Activated T-helper 2 cell treated with anti-CD3 and anti-CD28 coated beads, Interferon-gamma antibody, Interleukin-2, Interleukin-4, amounts not matched to agents 10 μg/mL and 5 μg/mL and 100 μg/mL, durations not matched to agents 14 hours and 24 hours and 36 hours (primary cell): ENCODE measurements at regions not wholly inside any gene's neighbourhood (a gene's known extent, or its start where the extent isn't known, plus 50 kb on each side); places are given as distances from the start of the nearest gene placed in this dataset.

Experiments
- DNase-seq: peaks from one replicate; pipeline ENCODE4 v3.0.0; 2021; ENCODE audit warnings: low spot score
- H3K27ac Mint-ChIP-seq: one replicate; pipeline ENCODE4 v1.8.0; 2021; ENCODE audit warnings: mixed read lengths
- H3K27me3 Mint-ChIP-seq: one replicate; pipeline ENCODE4 v1.8.0; 2021; ENCODE audit warnings: low read depth, mixed read lengths
- H3K36me3 Mint-ChIP-seq: one replicate; pipeline ENCODE4 v1.8.0; 2021; ENCODE audit warnings: low read depth, mixed read lengths
- H3K4me1 Mint-ChIP-seq: one replicate; pipeline ENCODE4 v1.8.0; 2021; ENCODE audit warnings: low read depth, mixed read lengths
- H3K4me3 Mint-ChIP-seq: one replicate; pipeline ENCODE4 v1.8.0; 2021; ENCODE audit warnings: low read depth, mild to moderate bottlenecking, moderate library complexity, mixed read lengths
- H3K9me3 Mint-ChIP-seq: one replicate; pipeline ENCODE4 v1.8.0; 2021; ENCODE audit warnings: mixed read lengths
- intact Hi-C: fragments of 100-400 bp; cut with micrococcal nuclease; formaldehyde crosslinking; loops from one replicate; pipeline ENCODE4 v1.15.1; 2023

DNA sequence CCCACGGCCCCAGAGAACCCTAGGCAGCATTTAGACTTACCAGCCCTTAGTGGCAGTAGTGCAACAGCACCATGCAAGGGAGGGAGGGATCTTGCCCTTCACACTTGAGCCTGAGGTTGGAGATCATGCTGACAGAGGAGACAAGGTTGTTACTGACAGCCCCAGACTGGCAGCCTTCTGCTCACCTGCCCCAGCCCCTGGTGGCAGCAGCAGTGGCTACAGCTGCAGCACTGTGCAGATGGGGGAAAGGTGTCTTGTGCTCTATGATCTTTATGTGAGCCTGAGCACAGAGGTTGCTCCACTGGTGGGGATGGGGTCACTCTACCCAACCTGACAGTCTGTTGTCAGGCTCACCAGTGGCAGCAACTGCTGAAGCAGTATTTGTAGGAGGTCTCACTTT is 501.2 kb upstream of the LRRTM4 start:
- Mint-ChIP-seq H3K27ac (no peak overlapping the region), H3K4me1 (no peaks in the 10 kb centered on the region), H3K27me3 (no peaks in the 10 kb centered on the region), H3K36me3 (no peaks in the 10 kb centered on the region), H3K9me3 (peaks cover 39% of the 10 kb centered on the region), H3K4me3 (no peak overlapping the region)
- intact Hi-C loops = no loop called here
- DNase-seq = no peak

DNA sequence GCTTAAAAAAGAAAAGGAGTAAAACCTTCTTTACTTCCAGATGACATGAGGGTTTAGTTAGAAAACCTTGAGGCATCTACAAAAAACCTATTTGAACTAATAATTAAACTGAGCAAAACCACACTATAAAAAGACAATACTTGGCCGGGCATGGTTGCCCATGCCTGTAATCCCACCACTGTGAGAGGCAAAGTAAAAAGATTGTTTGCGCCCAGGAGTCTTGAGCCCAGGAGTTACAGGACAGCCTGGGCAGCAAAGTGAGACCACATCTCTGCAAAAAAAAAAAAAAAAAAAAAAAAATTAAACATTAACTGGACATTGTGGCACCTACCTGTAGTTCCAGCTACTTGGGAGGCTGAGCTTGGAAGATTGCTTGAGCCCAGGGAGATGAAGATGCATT is 502.8 kb upstream of the LRRTM4 start:
- Mint-ChIP-seq H3K27me3 (no peaks in the 10 kb centered on the region), H3K9me3 (peaks cover 48% of the 10 kb centered on the region), H3K27ac (no peak overlapping the region), H3K4me1 (no peaks in the 10 kb centered on the region), H3K4me3 (no peak overlapping the region), H3K36me3 (no peaks in the 10 kb centered on the region)
- intact Hi-C loops = no loop called here
- DNase-seq = no peak

DNA sequence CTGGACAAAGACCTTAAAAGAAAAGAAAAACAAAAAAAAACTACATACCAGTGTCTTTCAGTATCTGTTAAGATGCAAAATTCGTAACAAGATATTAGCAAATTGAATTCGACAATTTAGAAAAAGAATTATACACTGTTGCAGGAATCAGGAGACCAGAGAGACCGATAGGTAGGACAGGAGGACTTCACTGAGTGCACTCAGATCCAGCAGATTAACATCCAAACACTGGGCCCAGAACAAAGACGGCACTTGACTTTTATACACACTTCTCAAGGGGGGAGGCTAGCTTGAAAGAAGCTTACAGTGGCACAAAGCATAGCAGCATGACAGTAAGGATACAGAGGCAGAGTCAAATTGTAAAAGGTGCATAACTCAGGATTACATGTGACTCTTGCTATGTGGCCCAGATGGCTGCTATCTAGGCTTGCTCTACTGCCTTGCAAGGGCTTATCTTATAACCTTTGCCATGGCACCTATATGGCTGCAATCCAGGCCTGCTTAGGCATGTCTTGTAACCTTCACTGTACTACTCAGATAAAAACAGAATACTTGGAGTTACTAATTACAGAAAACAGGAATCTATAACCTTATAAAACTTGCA is 507.3 kb upstream of the LRRTM4 start:
- Mint-ChIP-seq H3K9me3 (peaks cover 45% of the 10 kb centered on the region), H3K4me1 (no peaks in the 10 kb centered on the region), H3K27ac (no peak overlapping the region), H3K4me3 (no peak overlapping the region), H3K36me3 (no peaks in the 10 kb centered on the region), H3K27me3 (no peaks in the 10 kb centered on the region)
- DNase-seq = no peak
- intact Hi-C loops = no loop called here

DNA sequence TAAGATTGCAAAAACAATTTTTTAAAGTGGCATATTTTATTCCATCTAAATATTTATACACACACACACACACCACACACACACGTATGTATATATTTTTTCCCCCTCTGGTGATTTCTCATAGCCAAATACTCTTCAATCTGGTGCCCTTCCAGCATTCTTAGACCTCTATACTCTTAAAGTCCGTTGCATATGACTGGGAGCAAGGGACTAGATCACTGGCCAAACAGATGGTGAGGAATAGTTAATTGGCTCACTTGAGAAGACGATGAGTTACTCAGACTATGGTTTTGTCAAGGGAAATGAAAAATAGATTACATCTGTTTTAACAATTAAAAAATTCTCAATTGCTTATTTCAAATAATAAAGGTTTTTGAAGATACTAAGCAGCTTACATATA is 512.5 kb upstream of the LRRTM4 start:
- Mint-ChIP-seq H3K27me3 (no peaks in the 10 kb centered on the region), H3K4me3 (no peak overlapping the region), H3K9me3 (peaks cover 37% of the 10 kb centered on the region), H3K36me3 (no peaks in the 10 kb centered on the region), H3K27ac (no peak overlapping the region), H3K4me1 (no peaks in the 10 kb centered on the region)
- DNase-seq = no peak
- intact Hi-C loops = no loop called here

DNA sequence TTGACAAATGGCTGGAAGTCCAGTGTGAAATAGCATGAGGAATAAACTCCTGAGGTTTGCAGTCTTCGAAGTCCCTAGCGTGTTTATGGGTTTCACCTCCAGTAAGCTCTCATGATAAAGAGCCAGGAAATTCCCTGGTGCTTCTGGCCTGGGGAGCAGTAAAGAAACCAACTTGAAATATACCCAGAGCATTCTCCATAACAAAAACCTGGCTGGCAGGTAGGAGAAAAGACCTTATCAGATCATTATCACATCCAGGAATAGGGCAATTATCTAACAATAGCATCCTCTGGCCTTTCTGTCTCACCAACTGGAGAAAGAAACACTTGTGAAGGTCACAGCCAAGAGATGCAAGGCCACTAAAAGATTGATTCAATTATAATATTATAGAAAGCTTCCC is 513.6 kb upstream of the LRRTM4 start:
- no peak for DNase-seq
- intact Hi-C loops = no loop called here
- H3K4me1 Mint-ChIP-seq = no peaks in the 10 kb centered on the region
- H3K27ac Mint-ChIP-seq = no peak overlapping the region
- no peak overlapping the region for H3K4me3 Mint-ChIP-seq
- H3K27me3 Mint-ChIP-seq = no peaks in the 10 kb centered on the region
- H3K9me3 Mint-ChIP-seq = peaks cover 39% of the 10 kb centered on the region
- H3K36me3 Mint-ChIP-seq = no peaks in the 10 kb centered on the region

DNA sequence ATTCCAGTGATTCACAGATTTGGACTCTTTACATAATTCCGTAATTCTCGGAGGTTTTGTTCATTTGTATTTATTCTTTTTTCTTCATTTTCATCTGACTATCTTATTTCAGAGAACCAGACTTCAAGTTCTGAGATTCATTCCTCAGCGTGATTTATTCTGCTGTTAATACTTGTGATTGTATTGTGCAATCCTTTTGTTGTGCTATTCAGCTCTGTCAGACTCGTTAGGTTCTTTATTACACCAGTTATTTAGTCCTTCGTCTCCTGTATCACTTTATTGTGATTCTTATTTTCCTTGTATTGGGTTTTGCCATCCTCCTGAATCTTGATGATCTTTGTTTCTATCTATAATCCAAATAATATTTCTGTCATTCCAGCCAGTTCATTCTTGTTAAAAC is 529.3 kb upstream of the LRRTM4 start:
- H3K9me3 Mint-ChIP-seq = peaks cover 74% of the 10 kb centered on the region
- intact Hi-C loops = no loop called here
- no peak for DNase-seq
- no peak overlapping the region for H3K27ac Mint-ChIP-seq
- H3K36me3 Mint-ChIP-seq = no peaks in the 10 kb centered on the region
- H3K4me3 Mint-ChIP-seq = no peak overlapping the region
- no peaks in the 10 kb centered on the region for H3K4me1 Mint-ChIP-seq
- H3K27me3 Mint-ChIP-seq = no peaks in the 10 kb centered on the region

DNA sequence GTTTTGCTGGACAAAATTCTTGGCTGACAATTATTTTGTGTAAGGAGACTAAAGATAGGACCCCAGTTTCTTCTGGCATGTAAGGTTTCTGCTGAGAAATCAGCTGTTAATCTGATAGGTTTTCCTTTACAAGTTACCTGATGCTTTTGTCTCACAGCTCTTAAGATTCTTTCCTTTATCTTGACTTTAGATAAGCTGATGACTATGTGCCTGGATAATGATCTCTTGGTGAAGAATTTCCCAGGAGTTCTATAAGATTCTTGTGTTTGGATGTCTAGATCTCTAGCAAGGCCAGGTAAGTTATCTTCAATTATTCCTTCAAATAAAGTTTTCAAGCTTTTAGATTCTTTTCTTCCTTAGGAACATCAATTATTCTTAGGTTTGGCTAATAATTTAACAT is 534.8 kb upstream of the LRRTM4 start:
- Mint-ChIP-seq H3K4me1 (no peaks in the 10 kb centered on the region), H3K27me3 (no peaks in the 10 kb centered on the region), H3K27ac (no peak overlapping the region), H3K9me3 (peaks cover 42% of the 10 kb centered on the region), H3K36me3 (no peaks in the 10 kb centered on the region), H3K4me3 (no peak overlapping the region)
- no peak for DNase-seq
- intact Hi-C loops = no loop called here

DNA sequence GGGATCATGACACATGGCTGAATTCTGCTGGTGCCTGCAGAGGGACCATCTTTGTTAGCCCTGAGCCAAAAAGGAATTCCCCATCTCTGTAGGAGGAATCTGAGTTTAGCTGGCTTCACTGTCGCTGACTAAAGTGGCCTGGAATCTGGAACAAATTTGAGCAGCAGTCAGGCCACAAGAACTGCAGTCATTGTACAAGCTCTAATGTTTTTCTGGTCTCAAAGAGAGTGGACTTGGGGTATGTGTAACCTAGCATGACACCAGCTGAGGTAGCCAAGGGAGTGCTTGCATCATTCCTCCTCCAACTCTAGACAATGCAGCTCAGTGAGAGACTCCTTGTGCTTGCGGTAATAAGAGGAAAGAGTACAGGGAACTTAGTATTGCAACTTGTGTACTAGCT is 539.1 kb upstream of the LRRTM4 start:
- intact Hi-C loops = no loop called here
- H3K4me3 Mint-ChIP-seq = no peak overlapping the region
- no peaks in the 10 kb centered on the region for H3K36me3 Mint-ChIP-seq
- no peak for DNase-seq
- no peaks in the 10 kb centered on the region for H3K27me3 Mint-ChIP-seq
- no peak overlapping the region for H3K27ac Mint-ChIP-seq
- peaks cover 50% of the 10 kb centered on the region for H3K9me3 Mint-ChIP-seq
- no peaks in the 10 kb centered on the region for H3K4me1 Mint-ChIP-seq

DNA sequence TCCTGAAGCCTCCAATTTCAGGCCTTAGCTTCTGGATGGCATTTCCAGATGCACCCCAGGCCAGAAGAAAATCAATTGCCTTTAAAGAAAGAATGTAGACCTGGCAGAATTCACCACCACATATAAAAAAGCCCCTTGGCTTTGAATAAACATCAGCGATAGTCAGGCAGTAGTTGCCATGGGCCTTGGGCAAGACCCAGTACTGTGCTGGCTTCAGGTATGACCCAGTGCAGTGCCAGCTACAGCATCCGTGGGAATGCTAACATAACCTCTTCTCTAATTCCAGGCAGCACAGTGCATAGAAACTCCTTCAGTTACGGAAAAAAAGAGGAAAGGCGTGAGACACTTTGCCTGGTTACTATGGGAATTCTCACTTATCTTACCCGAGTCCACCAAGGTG is 539.6 kb upstream of the LRRTM4 start:
- intact Hi-C loops = no loop called here
- Mint-ChIP-seq H3K27me3 (no peaks in the 10 kb centered on the region), H3K27ac (no peak overlapping the region), H3K4me3 (no peak overlapping the region), H3K36me3 (no peaks in the 10 kb centered on the region), H3K4me1 (no peaks in the 10 kb centered on the region), H3K9me3 (peaks cover 50% of the 10 kb centered on the region)
- DNase-seq = no peak

DNA sequence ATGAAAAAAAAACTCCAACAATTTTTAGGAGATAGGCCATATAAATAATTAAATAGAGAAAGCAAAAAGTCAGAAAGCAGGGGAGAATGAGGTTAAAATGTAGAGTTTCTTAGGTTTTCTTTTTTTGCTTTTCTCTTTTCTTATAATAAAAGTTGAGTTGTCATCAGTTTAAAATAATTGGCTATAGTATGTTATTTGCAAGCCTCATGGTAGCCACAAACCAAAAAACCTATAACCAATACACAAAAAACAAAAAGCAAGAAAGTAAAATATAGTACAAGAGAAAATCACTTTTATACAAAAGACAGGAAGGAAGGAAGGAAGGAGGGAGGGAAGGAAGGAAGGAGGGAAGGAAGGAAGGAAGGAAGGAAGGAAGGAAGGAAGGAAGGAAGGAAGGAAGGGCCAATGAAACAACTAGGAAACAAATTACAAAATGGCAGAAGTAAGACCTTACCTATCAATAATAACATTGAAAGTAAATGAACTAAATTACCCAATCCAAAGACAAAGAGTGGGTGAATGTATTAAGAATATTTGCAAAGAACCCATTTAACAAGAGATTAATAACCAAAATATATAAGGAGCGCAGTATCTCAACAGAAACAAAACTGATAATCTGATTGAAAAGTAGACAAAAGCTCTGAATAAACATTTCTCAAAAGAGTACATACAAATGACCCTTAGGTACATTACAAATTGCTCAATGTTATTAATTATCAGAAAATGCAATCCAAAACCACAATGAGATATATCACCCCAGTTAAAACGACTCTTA is 541.3 kb upstream of the LRRTM4 start:
- H3K36me3 Mint-ChIP-seq = no peaks in the 10 kb centered on the region
- H3K4me3 Mint-ChIP-seq = no peak overlapping the region
- peaks cover 47% of the 10 kb centered on the region for H3K9me3 Mint-ChIP-seq
- intact Hi-C loops = no loop called here
- no peak overlapping the region for H3K27ac Mint-ChIP-seq
- H3K27me3 Mint-ChIP-seq = no peaks in the 10 kb centered on the region
- DNase-seq = no peak
- H3K4me1 Mint-ChIP-seq = no peaks in the 10 kb centered on the region

DNA sequence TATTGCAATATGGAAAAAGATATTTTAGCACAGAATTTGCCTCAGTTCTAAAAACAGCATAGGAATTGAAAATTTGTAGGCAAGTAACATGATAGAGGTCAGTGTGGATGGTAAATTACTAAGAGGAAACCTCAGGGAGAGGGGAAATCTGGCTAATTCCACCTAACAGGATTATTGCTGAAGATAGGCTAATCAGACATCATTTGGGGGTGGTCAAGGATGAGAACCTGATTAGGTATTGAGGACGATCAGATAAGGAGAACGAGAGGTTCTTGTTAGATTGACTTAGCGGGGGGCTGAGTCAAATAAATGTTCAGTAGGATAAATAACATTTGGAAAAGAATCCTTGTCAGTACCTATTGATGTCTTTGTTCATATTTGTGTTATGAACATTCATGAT is 543.2 kb upstream of the LRRTM4 start:
- intact Hi-C loops = no loop called here
- DNase-seq = no peak
- no peaks in the 10 kb centered on the region for H3K36me3 Mint-ChIP-seq
- H3K9me3 Mint-ChIP-seq = peaks cover 47% of the 10 kb centered on the region
- no peaks in the 10 kb centered on the region for H3K4me1 Mint-ChIP-seq
- no peak overlapping the region for H3K4me3 Mint-ChIP-seq
- H3K27me3 Mint-ChIP-seq = no peaks in the 10 kb centered on the region
- no peak overlapping the region for H3K27ac Mint-ChIP-seq

DNA sequence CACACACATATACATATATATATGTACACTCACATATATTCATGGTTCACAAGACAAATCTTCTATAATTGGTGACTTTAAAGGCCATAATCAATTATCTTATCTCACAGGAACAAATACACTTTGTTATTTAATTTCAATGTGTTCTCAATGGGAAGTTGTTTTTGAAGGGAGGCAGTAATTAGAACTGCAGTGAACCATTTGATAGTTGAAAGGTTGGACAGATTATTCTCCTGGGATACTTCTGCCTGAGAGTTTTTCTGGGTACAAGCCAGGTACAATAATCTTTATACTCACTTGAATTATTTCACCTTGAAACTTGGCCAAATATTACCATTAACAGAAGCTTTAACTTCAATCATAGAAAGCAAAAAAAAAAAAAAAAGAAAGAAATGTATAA is 546.6 kb upstream of the LRRTM4 start:
- intact Hi-C loops = no loop called here
- no peaks in the 10 kb centered on the region for H3K36me3 Mint-ChIP-seq
- peaks cover 26% of the 10 kb centered on the region for H3K9me3 Mint-ChIP-seq
- no peaks in the 10 kb centered on the region for H3K4me1 Mint-ChIP-seq
- no peak overlapping the region for H3K4me3 Mint-ChIP-seq
- no peaks in the 10 kb centered on the region for H3K27me3 Mint-ChIP-seq
- no peak for DNase-seq
- H3K27ac Mint-ChIP-seq = no peak overlapping the region

DNA sequence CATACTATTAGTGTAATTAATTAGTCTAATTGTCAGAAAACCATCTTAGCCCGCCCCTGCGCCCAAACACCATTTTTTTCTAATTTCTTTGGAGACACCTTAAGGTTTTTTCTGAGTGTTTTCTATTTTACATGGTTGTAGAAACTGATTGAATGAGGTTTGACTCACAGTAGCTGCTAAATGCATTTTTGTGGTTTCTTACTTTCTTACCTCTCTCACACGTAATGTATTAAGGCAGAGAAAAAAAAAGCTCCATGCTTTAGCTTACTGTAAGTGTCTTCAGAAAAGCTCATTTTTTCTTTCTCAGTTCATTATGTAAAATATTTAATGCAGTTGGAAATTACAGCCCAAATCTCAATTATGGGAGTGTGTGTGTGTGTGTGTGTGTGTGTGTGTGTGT is 548.5 kb upstream of the LRRTM4 start:
- H3K4me1 Mint-ChIP-seq = no peaks in the 10 kb centered on the region
- H3K4me3 Mint-ChIP-seq = no peak overlapping the region
- H3K36me3 Mint-ChIP-seq = no peaks in the 10 kb centered on the region
- H3K9me3 Mint-ChIP-seq = peaks cover 26% of the 10 kb centered on the region
- no peaks in the 10 kb centered on the region for H3K27me3 Mint-ChIP-seq
- intact Hi-C loops = no loop called here
- H3K27ac Mint-ChIP-seq = no peak overlapping the region
- DNase-seq = no peak
